ENCODE measurements at regions not wholly inside any gene's neighbourhood (a gene's known extent, or its start where the extent isn't known, plus 50 kb on each side); places are given as distances from the start of the nearest gene placed in this dataset.

- Histone ChIP-seq H3K9ac (ENCODE audit: extremely low read depth, insufficient read length, low read length) (no peak overlapping the region), H3K23me2 (ENCODE audit: insufficient read length, low read depth, low read length, poor library complexity, severe bottlenecking) (no peaks in the 10 kb centered on the region), H3K79me1 (ENCODE audit: insufficient read depth, low read depth, low read length, poor library complexity, severe bottlenecking) (no peaks in the 10 kb centered on the region), H2BK20ac (ENCODE audit: low read depth, low read length, poor library complexity, severe bottlenecking) (no peak overlapping the region), H3K23ac (ENCODE audit: insufficient read length, low read depth, low read length) (no peak overlapping the region), H2AFZ (ENCODE audit: low read length) (no peak overlapping the region), H2BK120ac (ENCODE audit: low read depth, low read length, poor library complexity, severe bottlenecking) (no peak overlapping the region), H2AK5ac (ENCODE audit: insufficient read length, low read length) (no peak overlapping the region), H2BK5ac (ENCODE audit: insufficient read length, low read length) (no peak overlapping the region), H2BK15ac (ENCODE audit: low read depth, low read length) (no peak overlapping the region), H4K20me1 (ENCODE audit: control insufficient read depth, insufficient read depth, insufficient read length) (no peaks in the 10 kb centered on the region), H3K79me2 (ENCODE audit: insufficient read depth, low read length) (no peaks in the 10 kb centered on the region), H3K27me3 (ENCODE audit: insufficient read depth, low read length) (no peaks in the 10 kb centered on the region), H4K91ac (ENCODE audit: insufficient read length, low read depth, low read length) (no peak overlapping the region), H2BK12ac (ENCODE audit: insufficient read length, low read depth, low read length) (no peak overlapping the region), H4K8ac (replicated peaks; ENCODE audit: insufficient read length, low read depth, low read length) (no peak overlapping the region), H3K14ac (ENCODE audit: insufficient read depth, low read length) (no peak overlapping the region), H3K4me1 (ENCODE audit: insufficient read depth, low read length) (no peaks in the 10 kb centered on the region), H3K9me3 (ENCODE audit: control insufficient read depth, low read depth, low read length) (no peaks in the 10 kb centered on the region), H4K5ac (ENCODE audit: insufficient read length, low read depth, low read length) (no peak overlapping the region), H3K4ac (ENCODE audit: low read depth, low read length) (no peak overlapping the region), H3K4me2 (ENCODE audit: insufficient read depth, insufficient read length, low read length) (no peak overlapping the region), H3K18ac (ENCODE audit: insufficient read length, low read depth, low read length) (no peak overlapping the region), H3T11ph (ENCODE audit: low read length) (no peak overlapping the region), H3K27ac (ENCODE audit: insufficient read length, low read depth, low read length) (no peak overlapping the region), H3K56ac (ENCODE audit: insufficient read length, low read depth, low read length) (no peak overlapping the region)
- Mint-ChIP-seq H3K4me3 (no peak overlapping the region), H3K36me3 (ENCODE audit: insufficient read depth in 1 of 3, low read depth in 3 of 3) (no peaks in the 10 kb centered on the region), H3K27ac (no peak overlapping the region; a peak in 1 of 7 replicates), H3K4me1 (peaks cover 15 to 23% of the 10 kb centered on the region in 2 experiments), H3K27me3 (ENCODE audit: low read depth) (peaks cover 1% of the 10 kb centered on the region; the same call in 1 of the 2 replicates), H3K9me3 (0 out of 5 replicates have a peak, but pooled peaks cover 0 to 2% of the 10 kb centered on the region in 2 experiments)
- no peak for TF ChIP-seq CTCF (conservative IDR thresholded peaks at IDR 0.05)
- no peak for DNase-seq
- WGBS (ENCODE audit: extremely low coverage, insufficient read length, low lambda C conversion rate), result no CpG with 5 or more reads among the region's 3 CpGs
Measured at GRCh38 chr21:14866859-14867765, 197.7 kb downstream of the NRIP1 start.

Data from H9 (cell line).